ENCODE measurements at regions not wholly inside any gene's neighbourhood (a gene's known extent, or its start where the extent isn't known, plus 50 kb on each side); places are given as distances from the start of the nearest gene placed in this dataset.

DNA sequence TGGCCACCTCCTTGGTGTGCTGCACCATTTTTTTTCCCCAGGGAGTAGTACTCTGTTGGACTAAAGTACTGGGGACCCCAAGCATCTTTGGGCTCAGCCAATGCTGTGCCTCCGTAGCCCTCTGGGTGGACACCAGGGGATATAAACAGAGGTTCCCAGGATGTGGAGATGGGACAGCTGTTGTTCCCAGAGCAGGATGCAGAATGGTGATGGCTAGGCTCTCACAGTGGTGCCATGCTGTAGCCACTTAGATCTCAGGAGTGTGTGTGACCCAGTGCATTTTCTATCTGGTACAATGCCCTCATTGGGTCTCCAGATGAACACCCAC is 50.9 kb upstream of the SCIN start:
- no peak for DNase-seq
